Mucosa of gallbladder (tissue), 1 donor: ENCODE measurements at regions not wholly inside any gene's neighbourhood (a gene's known extent, or its start where the extent isn't known, plus 50 kb on each side); places are given as distances from the start of the nearest gene placed in this dataset.

Experiments
- DNase-seq: peaks from one replicate; pipeline ENCODE4 v3.0.0-alpha.2; 2020; ENCODE audit warnings: low spot score
- donor health status: DM: no; HTN: no; CAD: no.

GRCh38 chrX:43016021-43016420 lies 238.1 kb upstream of the PPP1R2C start:
- DNase-seq = no peak

- no peak for DNase-seq
These were observed 240.1 kb upstream of the PPP1R2C start for GRCh38 chrX:43018031-43018430.

GRCh38 chrX:43019021-43019420 lies 241.1 kb upstream of the PPP1R2C start:
- no peak for DNase-seq

- no peak for DNase-seq
These were observed 247.9 kb upstream of the PPP1R2C start for GRCh38 chrX:43025806-43026315.

GRCh38 chrX:43064096-43064495 lies 286.1 kb upstream of the PPP1R2C start:
- no peak for DNase-seq

- DNase-seq = no peak
These were observed 288.0 kb upstream of the PPP1R2C start for GRCh38 chrX:43065978-43066377.

GRCh38 chrX:43068639-43069038 lies 290.7 kb upstream of the PPP1R2C start:
- no peak for DNase-seq

GRCh38 chrX:43083016-43083415 lies 305.1 kb upstream of the PPP1R2C start:
- DNase-seq = no peak

- DNase-seq = no peak
These were observed 309.9 kb upstream of the PPP1R2C start for GRCh38 chrX:43087830-43088229.

GRCh38 chrX:43096830-43097229 lies 318.9 kb upstream of the PPP1R2C start:
- DNase-seq = no peak

- no peak for DNase-seq
These were observed 328.0 kb upstream of the PPP1R2C start for GRCh38 chrX:43106009-43106408.

GRCh38 chrX:43108828-43109227 lies 330.9 kb upstream of the PPP1R2C start:
- DNase-seq = no peak

GRCh38 chrX:43121637-43122036 lies 343.7 kb upstream of the PPP1R2C start:
- no peak for DNase-seq

- no peak for DNase-seq
These were observed 361.7 kb upstream of the PPP1R2C start for GRCh38 chrX:43139645-43140044.

GRCh38 chrX:43140582-43140981 lies 362.6 kb upstream of the PPP1R2C start:
- DNase-seq = no peak

GRCh38 chrX:43141885-43142284 lies 363.9 kb upstream of the PPP1R2C start:
- DNase-seq = no peak

- no peak for DNase-seq
These were observed 370.3 kb upstream of the PPP1R2C start for GRCh38 chrX:43148305-43148704.

GRCh38 chrX:43165343-43165920 lies 387.5 kb upstream of the PPP1R2C start:
- DNase-seq = no peak

GRCh38 chrX:43166874-43167273 lies 388.9 kb upstream of the PPP1R2C start:
- DNase-seq = no peak

GRCh38 chrX:43175434-43175833 lies 397.5 kb upstream of the PPP1R2C start:
- no peak for DNase-seq

GRCh38 chrX:43176686-43177085 lies 398.7 kb upstream of the PPP1R2C start:
- DNase-seq = no peak

GRCh38 chrX:43188296-43188695 lies 410.3 kb upstream of the PPP1R2C start:
- DNase-seq = no peak

- DNase-seq = no peak
These were observed 433.6 kb upstream of the PPP1R2C start for GRCh38 chrX:43211570-43211969.

GRCh38 chrX:43218198-43218597 lies 437.9 kb upstream of the MAOA start:
- no peak for DNase-seq
